Transverse colon (tissue), 4 donors: ENCODE measurements at regions not wholly inside any gene's neighbourhood (a gene's known extent, or its start where the extent isn't known, plus 50 kb on each side); places are given as distances from the start of the nearest gene placed in this dataset.

Experiments
- DNase-seq: peaks from one replicate; pipeline ENCODE4 v3.0.0-alpha.2; 2019
- H3K27ac ChIP-seq, 4 donors: fragments of 200-600 bp; sonication (generic); 2 replicates each; pipeline ENCODE4 v1.5.1; 2016 to 2018; ENCODE audit warnings: inconsistent platforms in 4 of 4
- H3K27me3 ChIP-seq: fragments of 200-600 bp; sonication (generic); 2 replicates; pipeline ENCODE4 v1.5.1; 2017; ENCODE audit warnings: inconsistent platforms
- H3K36me3 ChIP-seq, 4 donors: fragments of 200-600 bp; sonication (generic); 2 replicates each; pipeline ENCODE4 v1.5.1; 2017 to 2019; ENCODE audit warnings: inconsistent platforms in 4 of 4
- H3K4me1 ChIP-seq, 4 donors: fragments of 200-600 bp; sonication (generic); 2 replicates each; pipeline ENCODE4 v1.5.1; 2017 to 2020; ENCODE audit warnings: inconsistent platforms in 4 of 4
- H3K4me3 ChIP-seq, 4 donors: fragments of 200-600 bp; sonication (generic); 1 replicate in 1 of 4; 2 replicates in 3 of 4; pipeline versions ENCODE4 v1.5.1 to v1.6.1; 2017 to 2019; ENCODE audit warnings: inconsistent platforms in 4 of 4
- H3K9me3 ChIP-seq, 2 donors: fragments of 200-600 bp; sonication (generic); 2 replicates each; pipeline ENCODE4 v1.5.1; 2017 to 2019; ENCODE audit warnings: inconsistent platforms in 2 of 2
- EP300 ChIP-seq: sonication (generic); formaldehyde crosslinking; IDR thresholded peaks from one replicate; pipeline ENCODE4 v1.6.1; 2017; ENCODE audit warnings: antibody characterized with exemption, low read depth
- POLR2A ChIP-seq: fragments of 450-650 bp; IDR thresholded peaks from one replicate; pipeline ENCODE4 v1.6.1; 2016; ENCODE audit warnings: antibody characterized with exemption, mild to moderate bottlenecking, moderate library complexity
- POLR2AphosphoS5 ChIP-seq, 3 donors: sonication (generic); formaldehyde crosslinking; IDR thresholded peaks; one replicate each; pipeline ENCODE4 v1.6.1; 2016; ENCODE audit warnings: antibody characterized with exemption in 3 of 3
- WGBS, 2 donors: methylation state at CpG; one replicate each; pipeline ENCODE4 v1.1.5; 2018; ENCODE audit warnings: low coverage in 1 of 2; 5-methylcytosine and 5-hydroxymethylcytosine counted together
- in situ Hi-C, 4 donors: fragments of 200-750 bp; cut with MboI; loops; one replicate each; pipeline versions ENCODE4 v1.15.0 to v1.15.1; 2017; ENCODE audit warnings: low sequenced_read_pairs in 3 of 4, low pct_ligation_motif_present in 1 of 4, low pct_unique_long_range_greater_than_20kb in 1 of 4
- intact Hi-C: fragments of 100-400 bp; cut with DNase I; formaldehyde crosslinking; loops from one replicate; pipeline ENCODE4 v1.15.1; 2023; ENCODE audit warnings: low total_unique reads
- TF ChIP-seq, protein P1 (sequence below), 5 experiments: fragments of 200-600 bp in 3 of 5; fragments of 450-650 bp in 2 of 5; sonication (generic) in 3 of 5; IDR thresholded peaks; 1 replicate in 2 of 5; 2 replicates in 3 of 5; pipeline ENCODE4 v1.5.1; 2016 to 2017; ENCODE audit warnings: antibody characterized with exemption in 5 of 5, inconsistent platforms in 3 of 5, mild to moderate bottlenecking in 2 of 5, moderate library complexity in 1 of 5

DNA sequence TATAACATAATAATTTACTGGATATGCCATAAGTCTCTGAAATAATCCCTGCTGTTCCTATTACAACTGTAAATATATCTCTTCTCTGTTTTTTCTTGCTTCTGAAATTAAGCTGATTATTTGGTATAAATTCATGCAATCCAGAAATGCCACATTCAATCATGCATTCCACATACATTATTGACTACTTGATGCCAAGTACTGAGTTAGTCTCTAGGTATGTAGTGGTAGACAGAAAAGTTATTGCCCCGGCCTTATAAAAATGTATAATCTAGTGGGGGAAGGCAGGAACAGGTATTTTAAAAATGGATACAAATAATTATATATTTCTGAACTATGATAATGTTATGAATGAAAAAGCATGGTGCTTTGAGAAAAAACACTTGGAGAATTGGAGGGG, 338.6 kb upstream of the SNX7 start:
- Histone ChIP-seq H3K4me3 (no peak overlapping the region), H3K27ac (no peak overlapping the region), H3K9me3 (no peaks in the 10 kb centered on the region), H3K4me1 (peaks cover 0 to 20% (median 0%) of the 10 kb centered on the region in 4 donors), H3K27me3 (no peaks in the 10 kb centered on the region), H3K36me3 (no peaks in the 10 kb centered on the region)
- WGBS, 2 donors, result 67 to 90% methylated on average over 1 of the region's 1 CpG
- in situ Hi-C loops, result no loop called here
- TF ChIP-seq, protein P1, sequence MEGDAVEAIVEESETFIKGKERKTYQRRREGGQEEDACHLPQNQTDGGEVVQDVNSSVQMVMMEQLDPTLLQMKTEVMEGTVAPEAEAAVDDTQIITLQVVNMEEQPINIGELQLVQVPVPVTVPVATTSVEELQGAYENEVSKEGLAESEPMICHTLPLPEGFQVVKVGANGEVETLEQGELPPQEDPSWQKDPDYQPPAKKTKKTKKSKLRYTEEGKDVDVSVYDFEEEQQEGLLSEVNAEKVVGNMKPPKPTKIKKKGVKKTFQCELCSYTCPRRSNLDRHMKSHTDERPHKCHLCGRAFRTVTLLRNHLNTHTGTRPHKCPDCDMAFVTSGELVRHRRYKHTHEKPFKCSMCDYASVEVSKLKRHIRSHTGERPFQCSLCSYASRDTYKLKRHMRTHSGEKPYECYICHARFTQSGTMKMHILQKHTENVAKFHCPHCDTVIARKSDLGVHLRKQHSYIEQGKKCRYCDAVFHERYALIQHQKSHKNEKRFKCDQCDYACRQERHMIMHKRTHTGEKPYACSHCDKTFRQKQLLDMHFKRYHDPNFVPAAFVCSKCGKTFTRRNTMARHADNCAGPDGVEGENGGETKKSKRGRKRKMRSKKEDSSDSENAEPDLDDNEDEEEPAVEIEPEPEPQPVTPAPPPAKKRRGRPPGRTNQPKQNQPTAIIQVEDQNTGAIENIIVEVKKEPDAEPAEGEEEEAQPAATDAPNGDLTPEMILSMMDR (IDR thresholded peaks at IDR 0.05), result no peak
- TF ChIP-seq EP300 (no peak), POLR2A (no peak), POLR2AphosphoS5 (IDR thresholded peaks at IDR 0.05) (no peak)
- DNase-seq, result no peak
- intact Hi-C loops, result no loop called here

DNA sequence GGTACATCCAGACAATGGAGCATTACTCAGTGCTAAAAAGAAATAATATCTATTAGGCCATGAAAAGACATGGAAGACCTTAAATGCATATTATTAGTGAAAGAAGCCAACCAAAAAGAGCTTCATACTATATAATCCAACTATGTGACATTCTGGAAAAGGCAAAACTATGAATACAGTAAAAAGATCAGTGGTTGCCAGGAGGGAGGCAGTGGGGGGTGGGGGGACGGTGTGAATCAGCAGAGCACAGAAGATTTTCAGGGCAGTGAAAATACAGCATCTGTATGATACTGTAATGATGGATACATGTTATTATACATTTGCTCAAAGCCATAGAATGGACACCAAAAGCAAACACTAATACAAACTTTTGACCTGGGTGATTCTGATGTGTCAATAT, 339.4 kb upstream of the SNX7 start:
- Histone ChIP-seq H3K4me1 (peaks cover 0 to 17% (median 0%) of the 10 kb centered on the region in 4 donors), H3K4me3 (no peak overlapping the region), H3K27ac (no peak overlapping the region), H3K36me3 (no peaks in the 10 kb centered on the region), H3K9me3 (no peaks in the 10 kb centered on the region), H3K27me3 (no peaks in the 10 kb centered on the region)
- 63 to 79% methylated on average over 1 of the region's 1 CpG for WGBS, 2 donors
- no peak for DNase-seq
- in situ Hi-C loops (no loop called here), intact Hi-C loops (no loop called here)
- no peak for TF ChIP-seq EP300
- TF ChIP-seq, protein P1 (IDR thresholded peaks at IDR 0.05), result no peak
- no peak for TF ChIP-seq POLR2AphosphoS5 (IDR thresholded peaks at IDR 0.05)
- TF ChIP-seq POLR2A, result no peak

DNA sequence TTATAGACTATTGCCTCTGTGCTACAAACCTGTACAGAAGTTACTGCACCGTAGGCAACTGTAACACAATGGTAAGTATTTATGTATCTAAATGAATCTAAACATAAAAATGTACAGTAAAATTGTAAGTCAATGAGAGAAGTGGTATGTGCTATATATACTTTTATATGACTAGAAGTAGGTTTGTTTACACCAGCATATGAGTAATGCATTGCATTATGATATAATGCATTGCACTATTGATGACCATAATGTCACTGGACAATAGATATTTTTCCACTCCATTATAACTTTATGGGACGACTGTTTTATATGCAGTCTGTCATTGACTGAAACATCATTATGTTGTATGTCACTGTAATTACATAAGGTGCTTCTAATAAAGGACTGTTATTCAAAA, 340.3 kb upstream of the SNX7 start:
- no peaks in the 10 kb centered on the region for H3K9me3 ChIP-seq
- TF ChIP-seq EP300 (no peak), POLR2A (no peak), POLR2AphosphoS5 (IDR thresholded peaks at IDR 0.05) (no peak)
- TF ChIP-seq, protein P1 (IDR thresholded peaks at IDR 0.05), result no peak
- no peak for DNase-seq
- H3K36me3 ChIP-seq, result no peaks in the 10 kb centered on the region
- WGBS, 2 donors, result 92 to 97% methylated on average over 2 of the region's 2 CpGs
- H3K4me1 ChIP-seq, result peaks cover 0 to 12% (median 1%) of the 10 kb centered on the region in 4 donors
- intact Hi-C loops (no loop called here), in situ Hi-C loops (no loop called here)
- no peak overlapping the region for H3K27ac ChIP-seq
- no peaks in the 10 kb centered on the region for H3K27me3 ChIP-seq
- H3K4me3 ChIP-seq, result no peak overlapping the region

DNA sequence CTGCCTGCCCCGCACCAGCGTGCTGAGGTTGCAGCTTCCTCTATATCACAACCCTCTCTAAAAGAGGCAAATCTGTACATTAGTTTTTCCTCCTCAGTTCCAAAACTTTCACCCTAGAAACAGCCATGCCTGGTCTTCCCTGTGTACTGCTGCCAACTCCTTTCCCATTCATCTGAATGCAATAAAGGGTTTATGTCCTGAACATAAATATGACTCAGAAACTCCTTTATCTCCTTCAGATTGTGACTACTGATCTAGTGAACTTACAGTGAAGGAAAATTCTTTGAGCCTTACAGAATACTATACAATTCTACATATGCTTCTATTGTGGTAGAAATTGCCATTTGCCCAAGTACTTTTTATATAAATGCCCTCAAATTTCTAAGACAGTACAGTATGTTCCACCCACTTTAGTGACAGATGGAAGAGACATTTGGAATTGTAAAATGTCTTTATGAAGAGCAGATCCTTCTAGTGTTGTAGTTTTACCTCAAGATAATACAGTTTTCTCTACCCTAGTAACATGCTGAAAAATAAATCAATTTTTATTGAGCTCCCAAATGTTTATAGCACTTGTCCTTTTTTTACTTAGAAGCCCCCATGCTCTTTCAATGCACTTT, 345.1 kb upstream of the SNX7 start:
- intact Hi-C loops (no loop called here), in situ Hi-C loops (no loop called here)
- Histone ChIP-seq H3K9me3 (no peaks in the 10 kb centered on the region), H3K4me1 (peaks cover 0 to 26% (median 8%) of the 10 kb centered on the region in 4 donors), H3K36me3 (no peaks in the 10 kb centered on the region), H3K4me3 (no peak overlapping the region), H3K27me3 (no peaks in the 10 kb centered on the region), H3K27ac (peak overlapping the region in 1 of 4 donors; percentile 45)
- 45% methylated on average over 2 of the region's 2 CpGs; no CpG with 5 or more reads in 1 of the 2 donors for WGBS, 2 donors
- DNase-seq, result no peak
- TF ChIP-seq, protein P1 (IDR thresholded peaks at IDR 0.05), result no peak
- TF ChIP-seq POLR2A (no peak), POLR2AphosphoS5 (IDR thresholded peaks at IDR 0.05) (peak in 1 of 3 donors; percentile 17), EP300 (no peak)
